GM23338 (cell line): ENCODE measurements at regions not wholly inside any gene's neighbourhood (a gene's known extent, or its start where the extent isn't known, plus 50 kb on each side); places are given as distances from the start of the nearest gene placed in this dataset.

Source experiments
- ATAC-seq: fragments of 200-7000 bp; cut with Tn5 transposase; 3 replicates; pipeline ENCODE4 v1.9.1; 2020
- DNase-seq: peaks from one replicate; pipeline ENCODE4 v3.0.0-alpha.2; 2015; ENCODE audit warnings: low spot score
- H2AFZ ChIP-seq: fragments of 200-600 bp; sonication (generic); 2 replicates; pipeline ENCODE4 v1.8.0; 2016; ENCODE audit warnings: antibody characterized with exemption, mild to moderate bottlenecking, moderate library complexity
- H3F3A ChIP-seq: fragments of 200-600 bp; sonication (generic); replicated peaks from 2 replicates; pipeline ENCODE4 v1.8.0; 2017; ENCODE audit warnings: antibody characterized with exemption, mixed run types, low read depth
- H3K27ac ChIP-seq: fragments of 200-600 bp; sonication (generic); 2 replicates; pipeline ENCODE4 v1.6.1; 2016; ENCODE audit warnings: low read depth
- H3K27me3 ChIP-seq: fragments of 200-600 bp; sonication (generic); 2 replicates; pipeline ENCODE4 v1.8.0; 2016; ENCODE audit warnings: mild to moderate bottlenecking, mixed run types, moderate library complexity; ENCODE audit not compliant: insufficient read depth
- H3K36me3 ChIP-seq: fragments of 200-600 bp; sonication (generic); 2 replicates; pipeline ENCODE4 v1.8.0; 2016; ENCODE audit warnings: mild to moderate bottlenecking; ENCODE audit not compliant: insufficient read depth
- H3K4me1 ChIP-seq: fragments of 200-600 bp; sonication (generic); 2 replicates; pipeline ENCODE4 v1.8.0; 2016; ENCODE audit warnings: mild to moderate bottlenecking, moderate library complexity; ENCODE audit not compliant: insufficient read depth
- H3K4me2 ChIP-seq: fragments of 200-600 bp; sonication (generic); 2 replicates; pipeline ENCODE4 v1.7.1; 2017; ENCODE audit warnings: mixed run types
- H3K4me3 ChIP-seq: fragments of 200-600 bp; sonication (generic); 2 replicates; pipeline ENCODE4 v1.6.1; 2016; ENCODE audit warnings: mixed run types
- H3K79me2 ChIP-seq: fragments of 200-600 bp; sonication (generic); replicated peaks from 2 replicates; pipeline ENCODE4 v1.8.0; 2017; ENCODE audit warnings: mild to moderate bottlenecking; ENCODE audit not compliant: insufficient read depth
- H3K9me2 ChIP-seq: fragments of 200-600 bp; sonication (generic); 2 replicates; pipeline ENCODE4 v1.8.0; 2017; ENCODE audit not compliant: insufficient read depth
- H4K20me1 ChIP-seq: fragments of 200-600 bp; sonication (generic); replicated peaks from 2 replicates; pipeline ENCODE4 v1.8.0; 2017; ENCODE audit warnings: mild to moderate bottlenecking; ENCODE audit not compliant: insufficient read depth
- H3K27ac Mint-ChIP-seq: 2 replicates; pipeline ENCODE4 v1.8.0; 2020; ENCODE audit warnings: inconsistent platforms, mild to moderate bottlenecking, moderate library complexity, mixed read lengths
- H3K27me3 Mint-ChIP-seq: 3 replicates; pipeline ENCODE4 v1.8.0; 2022; ENCODE audit warnings: low read depth, mild to moderate bottlenecking, moderate library complexity, mixed read lengths, inconsistent platforms; ENCODE audit not compliant: insufficient read depth, poor library complexity
- H3K36me3 Mint-ChIP-seq: 3 replicates; pipeline ENCODE4 v1.8.0; 2021; ENCODE audit warnings: low read depth, mild to moderate bottlenecking, inconsistent platforms, moderate library complexity, mixed read lengths
- H3K4me1 Mint-ChIP-seq: 3 replicates; pipeline ENCODE4 v1.8.0; 2020; ENCODE audit warnings: mild to moderate bottlenecking, inconsistent platforms, mixed read lengths
- H3K4me3 Mint-ChIP-seq: 3 replicates; pipeline ENCODE4 v1.8.0; 2021; ENCODE audit warnings: moderate library complexity, mild to moderate bottlenecking, inconsistent platforms, mixed read lengths
- H3K9me3 Mint-ChIP-seq: 3 replicates; pipeline ENCODE4 v1.8.0; 2020; ENCODE audit warnings: moderate library complexity, mild to moderate bottlenecking, inconsistent platforms, mixed read lengths
- CREB1 ChIP-seq: fragments of 250-450 bp; sonication (Bioruptor Pico); IDR thresholded peaks from 2 replicates; pipeline ENCODE4 v1.5.0; 2020; ENCODE audit warnings: low read depth, mild to moderate bottlenecking, moderate library complexity
- CTCF ChIP-seq, 2 experiments: fragments of 200-600 bp in 1 of 2; sonication (generic) in 1 of 2; conservative IDR thresholded peaks; 2 replicates each; pipeline versions ENCODE4 v1.5.1 to v1.6.1; 2016 to 2017; ENCODE audit warnings: antibody characterized with exemption in 2 of 2, low read depth in 2 of 2, mild to moderate bottlenecking in 2 of 2, moderate library complexity in 1 of 2
- ETS1 ChIP-seq: IDR thresholded peaks from 2 replicates; pipeline ENCODE4 v1.6.1; 2016; ENCODE audit warnings: antibody characterized with exemption
- EZH2 ChIP-seq: fragments of 200-600 bp; sonication (generic); IDR thresholded peaks from one replicate; pipeline ENCODE4 v1.8.0; 2017; ENCODE audit warnings: antibody characterized with exemption, mild to moderate bottlenecking, low read depth; ENCODE audit not compliant: unreplicated experiment
- EZH2phosphoT487 ChIP-seq: fragments of 200-600 bp; sonication (generic); IDR thresholded peaks from one replicate; pipeline ENCODE4 v1.8.1; 2018; ENCODE audit warnings: antibody characterized with exemption; ENCODE audit not compliant: unreplicated experiment
- JUNB ChIP-seq: IDR thresholded peaks from one replicate; pipeline ENCODE4 v1.6.1; 2016; ENCODE audit warnings: antibody characterized with exemption; ENCODE audit not compliant: unreplicated experiment
- NANOG ChIP-seq: IDR thresholded peaks from 2 replicates; pipeline ENCODE4 v1.6.1; 2016; ENCODE audit warnings: antibody characterized with exemption, borderline replicate concordance
- POLR2AphosphoS5 ChIP-seq: IDR thresholded peaks from 2 replicates; pipeline ENCODE4 v1.6.1; 2016; ENCODE audit warnings: antibody characterized with exemption, low read depth
- STAT1 ChIP-seq: IDR thresholded peaks from one replicate; pipeline ENCODE4 v1.6.1; 2016; ENCODE audit warnings: antibody characterized with exemption; ENCODE audit not compliant: unreplicated experiment
- ZNF114 ChIP-seq: fragments of 250-450 bp; sonication (Bioruptor Pico); IDR thresholded peaks from 2 replicates; pipeline ENCODE4 v1.5.0; 2020; ENCODE audit warnings: mild to moderate bottlenecking, moderate library complexity
- ZNF331 ChIP-seq: fragments of 250-450 bp; sonication (Bioruptor Pico); IDR thresholded peaks from 2 replicates; pipeline ENCODE4 v1.5.0; 2020; ENCODE audit warnings: low read depth, mild to moderate bottlenecking, moderate library complexity
- TF ChIP-seq, protein P1 (sequence below): IDR thresholded peaks from one replicate; pipeline ENCODE4 v1.6.1; 2018; ENCODE audit warnings: antibody characterized with exemption; ENCODE audit not compliant: unreplicated experiment
- TF ChIP-seq, protein P2 (sequence below): fragments of 250-450 bp; sonication (Bioruptor Pico); IDR thresholded peaks from 2 replicates; pipeline ENCODE4 v1.5.0; 2020; ENCODE audit warnings: mild to moderate bottlenecking, moderate library complexity

DNA sequence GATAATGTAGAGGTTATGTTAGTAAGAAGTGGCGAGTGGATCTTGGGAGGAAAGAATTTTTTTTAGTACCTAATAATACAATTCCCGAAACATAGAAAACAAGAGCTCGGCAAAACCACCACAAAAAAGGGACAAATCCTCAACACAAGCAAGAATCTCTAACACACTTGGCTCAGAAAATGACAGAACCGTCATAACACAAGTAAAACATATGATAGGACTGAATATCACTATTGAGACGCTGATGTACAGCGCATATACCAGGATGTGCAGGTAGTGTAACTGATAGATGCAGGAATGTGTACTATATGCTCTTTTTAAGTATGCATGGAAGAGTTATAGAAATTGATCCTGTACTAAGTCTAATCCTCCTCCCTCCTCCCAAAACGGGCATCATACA is 564.5 kb downstream of the BCL11B start:
- no peak for TF ChIP-seq EZH2phosphoT487
- no peak for TF ChIP-seq ZNF331 (CRISPR knock-in tag)
- TF ChIP-seq, protein P1, sequence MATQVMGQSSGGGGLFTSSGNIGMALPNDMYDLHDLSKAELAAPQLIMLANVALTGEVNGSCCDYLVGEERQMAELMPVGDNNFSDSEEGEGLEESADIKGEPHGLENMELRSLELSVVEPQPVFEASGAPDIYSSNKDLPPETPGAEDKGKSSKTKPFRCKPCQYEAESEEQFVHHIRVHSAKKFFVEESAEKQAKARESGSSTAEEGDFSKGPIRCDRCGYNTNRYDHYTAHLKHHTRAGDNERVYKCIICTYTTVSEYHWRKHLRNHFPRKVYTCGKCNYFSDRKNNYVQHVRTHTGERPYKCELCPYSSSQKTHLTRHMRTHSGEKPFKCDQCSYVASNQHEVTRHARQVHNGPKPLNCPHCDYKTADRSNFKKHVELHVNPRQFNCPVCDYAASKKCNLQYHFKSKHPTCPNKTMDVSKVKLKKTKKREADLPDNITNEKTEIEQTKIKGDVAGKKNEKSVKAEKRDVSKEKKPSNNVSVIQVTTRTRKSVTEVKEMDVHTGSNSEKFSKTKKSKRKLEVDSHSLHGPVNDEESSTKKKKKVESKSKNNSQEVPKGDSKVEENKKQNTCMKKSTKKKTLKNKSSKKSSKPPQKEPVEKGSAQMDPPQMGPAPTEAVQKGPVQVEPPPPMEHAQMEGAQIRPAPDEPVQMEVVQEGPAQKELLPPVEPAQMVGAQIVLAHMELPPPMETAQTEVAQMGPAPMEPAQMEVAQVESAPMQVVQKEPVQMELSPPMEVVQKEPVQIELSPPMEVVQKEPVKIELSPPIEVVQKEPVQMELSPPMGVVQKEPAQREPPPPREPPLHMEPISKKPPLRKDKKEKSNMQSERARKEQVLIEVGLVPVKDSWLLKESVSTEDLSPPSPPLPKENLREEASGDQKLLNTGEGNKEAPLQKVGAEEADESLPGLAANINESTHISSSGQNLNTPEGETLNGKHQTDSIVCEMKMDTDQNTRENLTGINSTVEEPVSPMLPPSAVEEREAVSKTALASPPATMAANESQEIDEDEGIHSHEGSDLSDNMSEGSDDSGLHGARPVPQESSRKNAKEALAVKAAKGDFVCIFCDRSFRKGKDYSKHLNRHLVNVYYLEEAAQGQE: no peak
- TF ChIP-seq CREB1 (CRISPR knock-in tag): no peak
- no peak for TF ChIP-seq JUNB
- TF ChIP-seq ZNF114: no peak
- TF ChIP-seq STAT1: no peak
- TF ChIP-seq, protein P2, sequence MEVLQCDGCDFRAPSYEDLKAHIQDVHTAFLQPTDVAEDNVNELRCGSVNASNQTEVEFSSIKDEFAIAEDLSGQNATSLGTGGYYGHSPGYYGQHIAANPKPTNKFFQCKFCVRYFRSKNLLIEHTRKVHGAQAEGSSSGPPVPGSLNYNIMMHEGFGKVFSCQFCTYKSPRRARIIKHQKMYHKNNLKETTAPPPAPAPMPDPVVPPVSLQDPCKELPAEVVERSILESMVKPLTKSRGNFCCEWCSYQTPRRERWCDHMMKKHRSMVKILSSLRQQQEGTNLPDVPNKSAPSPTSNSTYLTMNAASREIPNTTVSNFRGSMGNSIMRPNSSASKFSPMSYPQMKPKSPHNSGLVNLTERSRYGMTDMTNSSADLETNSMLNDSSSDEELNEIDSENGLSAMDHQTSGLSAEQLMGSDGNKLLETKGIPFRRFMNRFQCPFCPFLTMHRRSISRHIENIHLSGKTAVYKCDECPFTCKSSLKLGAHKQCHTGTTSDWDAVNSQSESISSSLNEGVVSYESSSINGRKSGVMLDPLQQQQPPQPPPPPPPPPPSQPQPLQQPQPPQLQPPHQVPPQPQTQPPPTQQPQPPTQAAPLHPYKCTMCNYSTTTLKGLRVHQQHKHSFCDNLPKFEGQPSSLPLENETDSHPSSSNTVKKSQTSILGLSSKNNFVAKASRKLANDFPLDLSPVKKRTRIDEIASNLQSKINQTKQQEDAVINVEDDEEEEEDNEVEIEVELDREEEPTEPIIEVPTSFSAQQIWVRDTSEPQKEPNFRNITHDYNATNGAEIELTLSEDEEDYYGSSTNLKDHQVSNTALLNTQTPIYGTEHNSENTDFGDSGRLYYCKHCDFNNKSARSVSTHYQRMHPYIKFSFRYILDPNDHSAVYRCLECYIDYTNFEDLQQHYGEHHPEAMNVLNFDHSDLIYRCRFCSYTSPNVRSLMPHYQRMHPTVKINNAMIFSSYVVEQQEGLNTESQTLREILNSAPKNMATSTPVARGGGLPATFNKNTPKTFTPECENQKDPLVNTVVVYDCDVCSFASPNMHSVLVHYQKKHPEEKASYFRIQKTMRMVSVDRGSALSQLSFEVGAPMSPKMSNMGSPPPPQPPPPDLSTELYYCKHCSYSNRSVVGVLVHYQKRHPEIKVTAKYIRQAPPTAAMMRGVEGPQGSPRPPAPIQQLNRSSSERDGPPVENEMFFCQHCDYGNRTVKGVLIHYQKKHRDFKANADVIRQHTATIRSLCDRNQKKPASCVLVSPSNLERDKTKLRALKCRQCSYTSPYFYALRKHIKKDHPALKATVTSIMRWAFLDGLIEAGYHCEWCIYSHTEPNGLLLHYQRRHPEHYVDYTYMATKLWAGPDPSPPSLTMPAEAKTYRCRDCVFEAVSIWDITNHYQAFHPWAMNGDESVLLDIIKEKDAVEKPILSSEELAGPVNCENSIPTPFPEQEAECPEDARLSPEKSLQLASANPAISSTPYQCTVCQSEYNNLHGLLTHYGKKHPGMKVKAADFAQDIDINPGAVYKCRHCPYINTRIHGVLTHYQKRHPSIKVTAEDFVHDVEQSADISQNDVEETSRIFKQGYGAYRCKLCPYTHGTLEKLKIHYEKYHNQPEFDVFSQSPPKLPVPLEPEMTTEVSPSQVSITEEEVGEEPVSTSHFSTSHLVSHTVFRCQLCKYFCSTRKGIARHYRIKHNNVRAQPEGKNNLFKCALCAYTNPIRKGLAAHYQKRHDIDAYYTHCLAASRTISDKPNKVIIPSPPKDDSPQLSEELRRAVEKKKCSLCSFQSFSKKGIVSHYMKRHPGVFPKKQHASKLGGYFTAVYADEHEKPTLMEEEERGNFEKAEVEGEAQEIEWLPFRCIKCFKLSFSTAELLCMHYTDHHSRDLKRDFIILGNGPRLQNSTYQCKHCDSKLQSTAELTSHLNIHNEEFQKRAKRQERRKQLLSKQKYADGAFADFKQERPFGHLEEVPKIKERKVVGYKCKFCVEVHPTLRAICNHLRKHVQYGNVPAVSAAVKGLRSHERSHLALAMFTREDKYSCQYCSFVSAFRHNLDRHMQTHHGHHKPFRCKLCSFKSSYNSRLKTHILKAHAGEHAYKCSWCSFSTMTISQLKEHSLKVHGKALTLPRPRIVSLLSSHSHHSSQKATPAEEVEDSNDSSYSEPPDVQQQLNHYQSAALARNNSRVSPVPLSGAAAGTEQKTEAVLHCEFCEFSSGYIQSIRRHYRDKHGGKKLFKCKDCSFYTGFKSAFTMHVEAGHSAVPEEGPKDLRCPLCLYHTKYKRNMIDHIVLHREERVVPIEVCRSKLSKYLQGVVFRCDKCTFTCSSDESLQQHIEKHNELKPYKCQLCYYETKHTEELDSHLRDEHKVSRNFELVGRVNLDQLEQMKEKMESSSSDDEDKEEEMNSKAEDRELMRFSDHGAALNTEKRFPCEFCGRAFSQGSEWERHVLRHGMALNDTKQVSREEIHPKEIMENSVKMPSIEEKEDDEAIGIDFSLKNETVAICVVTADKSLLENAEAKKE: no peak
- no peak for TF ChIP-seq ETS1
- TF ChIP-seq CTCF (conservative IDR thresholded peaks at IDR 0.05; ENCODE audit: low read depth in 2 of 2): no peak
- TF ChIP-seq NANOG: no peak
- TF ChIP-seq POLR2AphosphoS5: no peak
- no peak for TF ChIP-seq EZH2
- no peak overlapping the region for H3K4me3 Mint-ChIP-seq
- no peaks in the 10 kb centered on the region for H3K79me2 ChIP-seq
- H3K4me2 ChIP-seq: no peak overlapping the region
- no peaks in the 10 kb centered on the region; the same call in 2 of the 3 replicates for H3K9me3 Mint-ChIP-seq
- no peak for DNase-seq
- ATAC-seq: no peak
- no peaks in the 10 kb centered on the region for H3K36me3 Mint-ChIP-seq
- H4K20me1 ChIP-seq: no peaks in the 10 kb centered on the region
- no peaks in the 10 kb centered on the region for H3K27me3 Mint-ChIP-seq
- H3K4me3 ChIP-seq: no peak overlapping the region
- no peaks in the 10 kb centered on the region for H3K27me3 ChIP-seq
- H3K36me3 ChIP-seq: no peaks in the 10 kb centered on the region
- H3K9me2 ChIP-seq: no peaks in the 10 kb centered on the region
- H3K27ac ChIP-seq: no peak overlapping the region
- no peaks in the 10 kb centered on the region for H3F3A ChIP-seq
- no peak overlapping the region for H3K27ac Mint-ChIP-seq
- no peaks in the 10 kb centered on the region for H3K4me1 ChIP-seq
- no peak overlapping the region for H2AFZ ChIP-seq
- H3K4me1 Mint-ChIP-seq: peaks cover 18% of the 10 kb centered on the region
